Embryonic facial prominence (tissue), 1 donor: ENCODE measurements at regions not wholly inside any gene's neighbourhood (a gene's known extent, or its start where the extent isn't known, plus 50 kb on each side); places are given as distances from the start of the nearest gene placed in this dataset.
"Not testable (repeated sequence)": the region's sequence is repeated elsewhere in the genome, so short reads cannot be mapped to it uniquely, and the experiment has no call there.

ENCODE experiments used
- DNase-seq: peaks from one replicate; pipeline ENCODE4 v3.0.0-alpha.2; 2016; ENCODE audit errors: extremely low spot score

DNA sequence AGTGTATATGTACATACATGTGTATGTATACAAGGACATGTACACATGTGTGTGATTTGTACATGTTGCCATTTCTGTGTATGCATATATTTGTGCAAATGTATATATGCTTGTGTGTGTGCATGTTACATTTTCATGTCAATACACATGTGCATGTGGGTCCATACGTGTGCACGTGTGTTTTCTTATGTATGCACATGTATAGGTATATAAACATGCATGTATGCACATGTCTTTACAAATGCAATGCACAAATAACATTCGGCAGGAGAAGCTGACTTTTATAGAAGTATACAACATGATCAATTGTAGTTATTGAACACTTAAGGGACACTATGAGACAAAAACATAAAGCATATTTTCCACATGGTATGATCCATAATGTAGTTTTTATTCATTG lies 307.4 kb upstream of the SEMA3C start:
- DNase-seq, result no peak

- DNase-seq, result not testable (repeated sequence)
Measured at GRCh38 chr7:81222692-81223091, 303.8 kb upstream of the SEMA3C start.

GRCh38 chr7:81221527-81222217 lies 302.8 kb upstream of the SEMA3C start:
- no peak for DNase-seq

GRCh38 chr7:81218480-81219106 lies 299.7 kb upstream of the SEMA3C start:
- DNase-seq, result no peak

DNA sequence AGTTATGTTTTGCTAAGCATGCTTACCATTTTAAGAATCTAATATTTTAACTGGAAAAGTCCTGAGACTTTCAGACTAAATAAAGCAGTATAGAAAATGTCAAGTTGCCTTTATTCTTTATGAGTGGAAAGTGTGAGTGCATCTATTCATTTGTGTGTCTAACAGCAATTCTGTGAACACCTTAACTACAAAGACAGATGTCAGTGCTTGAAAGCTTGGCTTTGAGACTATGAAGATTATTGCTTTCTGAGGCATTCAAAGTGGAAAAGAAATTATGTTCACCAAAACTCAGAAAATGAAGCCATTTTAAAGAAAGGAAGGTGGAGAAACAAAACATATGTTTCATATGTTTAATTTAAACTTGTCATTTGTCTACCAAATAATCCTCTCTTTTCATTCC lies 294.5 kb upstream of the SEMA3C start:
- DNase-seq, result no peak

GRCh38 chr7:81211934-81212320 lies 293.1 kb upstream of the SEMA3C start:
- no peak for DNase-seq

DNA sequence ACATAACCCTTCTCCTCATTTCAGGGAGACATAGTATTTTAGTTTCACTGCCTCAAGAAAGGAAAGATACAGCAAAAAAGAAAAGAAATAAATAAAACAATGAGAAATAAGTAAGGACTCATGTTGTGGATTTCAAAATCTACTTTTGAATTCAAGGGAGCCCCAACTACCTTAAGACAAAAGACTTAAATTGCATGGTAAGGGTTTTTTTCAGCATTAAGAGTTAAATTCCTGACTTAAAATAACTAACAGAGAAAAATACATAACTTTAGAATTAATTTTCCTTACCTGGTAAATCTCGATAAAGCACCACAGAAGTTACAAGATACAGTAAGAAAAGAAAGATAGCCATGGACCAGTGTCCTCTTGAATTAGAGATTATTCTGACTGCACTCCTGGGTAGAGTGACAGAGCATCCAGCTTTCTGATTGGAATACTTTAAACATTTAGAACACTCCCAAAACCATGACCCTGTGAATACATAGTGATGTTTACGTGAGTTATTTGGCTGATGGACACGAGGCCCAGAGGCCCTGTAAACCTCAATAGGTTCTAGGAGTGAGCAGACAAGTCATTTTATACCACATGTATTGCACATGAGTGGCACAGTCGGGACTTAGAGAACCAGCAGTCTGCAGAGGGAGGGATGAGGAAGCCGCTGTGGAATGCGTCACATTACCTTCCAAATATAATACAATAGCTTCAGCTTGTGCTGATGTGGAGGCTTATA lies 292.5 kb upstream of the SEMA3C start:
- no peak for DNase-seq

GRCh38 chr7:81210137-81211064 lies 291.6 kb upstream of the SEMA3C start:
- DNase-seq, result no peak

- no peak for DNase-seq
Measured at GRCh38 chr7:81209059-81209458, 290.2 kb upstream of the SEMA3C start.

GRCh38 chr7:81207801-81208200 lies 288.9 kb upstream of the SEMA3C start:
- DNase-seq, result no peak

DNA sequence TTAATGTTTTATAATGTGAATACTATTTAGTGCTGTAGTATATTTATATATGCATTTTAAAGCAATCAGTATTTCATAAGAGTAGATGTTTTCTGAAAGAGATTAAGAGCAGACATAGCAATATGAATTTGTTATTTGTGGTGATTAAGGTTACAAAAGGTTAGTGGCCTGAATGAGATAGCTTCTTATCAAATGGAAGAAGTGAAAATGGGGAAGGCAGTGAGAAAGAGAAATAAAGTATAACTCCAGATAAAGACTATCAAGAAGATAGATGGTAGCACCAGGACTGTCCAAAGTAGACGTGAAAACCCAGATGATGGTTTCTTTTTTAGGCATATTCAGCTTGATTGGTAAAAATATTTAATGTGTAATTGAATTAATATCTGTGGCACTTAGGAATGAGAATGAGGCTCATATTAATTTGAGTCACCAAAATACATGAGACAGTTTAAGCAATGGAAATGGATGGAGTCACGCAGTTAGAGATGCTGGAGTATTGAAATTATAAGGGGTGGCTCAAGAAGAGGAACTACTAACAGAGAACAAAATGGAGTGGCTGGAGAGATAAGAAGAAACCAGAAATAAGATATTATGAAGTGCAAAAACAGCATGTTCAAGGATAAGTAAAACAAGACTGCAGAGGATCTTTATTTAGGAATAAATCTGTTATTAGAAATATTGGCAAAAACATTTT lies 288.0 kb upstream of the SEMA3C start:
- no peak for DNase-seq

- no peak for DNase-seq
Measured at GRCh38 chr7:81206217-81206616, 287.4 kb upstream of the SEMA3C start.

- DNase-seq, result no peak
Measured at GRCh38 chr7:81201188-81201587, 282.3 kb upstream of the SEMA3C start.

DNA sequence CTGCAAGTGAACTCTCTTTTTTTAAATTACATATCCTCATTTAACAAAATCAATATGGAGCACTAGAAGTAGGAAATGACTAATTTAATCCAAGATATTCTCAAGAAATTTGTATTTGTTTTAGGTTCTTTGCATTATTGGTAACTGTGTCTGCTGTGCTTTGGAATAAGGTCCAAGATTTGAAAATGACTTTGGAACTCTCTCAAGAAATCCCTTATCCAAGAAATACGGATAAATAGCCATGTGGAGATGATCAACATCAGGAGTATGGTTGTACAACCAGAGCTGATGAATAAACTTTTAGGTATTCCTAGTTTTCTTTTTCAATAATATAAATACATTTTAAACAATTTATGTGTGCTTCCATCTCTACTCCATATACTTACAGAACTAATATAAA lies 279.9 kb upstream of the SEMA3C start:
- no peak for DNase-seq

DNA sequence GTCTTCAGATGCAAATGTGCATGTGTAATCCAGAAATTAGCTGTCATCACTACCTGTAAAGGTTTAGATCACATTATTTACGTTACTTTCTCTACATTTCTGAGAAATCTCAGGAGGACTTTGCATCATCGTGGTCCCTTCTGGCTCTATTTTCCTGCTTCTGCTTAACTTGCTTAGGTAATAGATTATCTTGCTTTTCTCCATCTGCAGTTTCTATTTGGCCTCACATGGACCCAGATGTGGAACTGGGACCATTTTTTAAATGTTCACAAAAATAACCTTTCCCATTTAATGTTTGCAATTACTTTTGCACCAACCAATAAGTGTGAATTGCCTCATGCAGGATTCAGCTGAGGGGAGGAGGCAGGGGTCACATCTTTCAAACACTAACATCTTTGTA lies 278.4 kb upstream of the SEMA3C start:
- no peak for DNase-seq

GRCh38 chr7:81195033-81195432 lies 276.2 kb upstream of the SEMA3C start:
- no peak for DNase-seq

- DNase-seq, result no peak
Measured at GRCh38 chr7:81190997-81191768, 272.3 kb upstream of the SEMA3C start.

DNA sequence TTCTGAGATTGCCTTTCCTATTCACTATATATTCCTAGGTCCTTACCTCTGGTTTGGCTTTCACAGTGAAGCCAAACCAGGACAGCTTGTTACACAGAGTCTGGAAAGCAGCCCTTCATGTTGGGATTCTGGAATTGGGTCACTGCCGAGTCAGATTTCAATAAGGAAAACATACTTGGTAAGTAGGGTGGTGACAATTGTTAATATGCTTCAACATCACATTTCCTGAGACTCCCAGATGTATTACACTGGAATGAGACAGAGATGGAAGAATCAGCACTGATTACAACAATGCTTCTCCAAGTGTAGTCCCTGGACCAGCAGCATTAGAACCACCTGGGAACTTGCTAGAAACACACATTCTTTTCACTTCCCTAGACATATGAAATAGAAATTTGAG lies 268.9 kb upstream of the SEMA3C start:
- no peak for DNase-seq

GRCh38 chr7:81186691-81187090 lies 267.8 kb upstream of the SEMA3C start:
- no peak for DNase-seq

DNA sequence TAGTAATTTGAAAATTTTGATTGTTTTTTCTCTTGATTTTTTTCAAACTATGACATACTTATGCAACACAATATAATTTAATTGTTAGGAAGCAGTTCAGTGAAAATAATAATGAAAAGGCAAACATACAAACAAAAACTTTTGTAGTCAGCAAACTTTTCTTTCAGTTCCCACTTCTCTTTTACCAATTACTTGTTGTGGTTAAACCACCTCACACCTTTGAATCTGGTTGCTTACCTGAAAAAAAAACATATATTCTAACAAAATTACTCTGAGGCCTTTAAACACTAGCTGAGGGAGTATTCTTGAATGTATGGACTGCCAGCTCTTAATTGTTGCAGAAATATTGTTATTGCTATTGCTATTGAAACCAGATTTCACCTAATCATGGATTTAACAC lies 266.2 kb upstream of the SEMA3C start:
- DNase-seq, result no peak

DNA sequence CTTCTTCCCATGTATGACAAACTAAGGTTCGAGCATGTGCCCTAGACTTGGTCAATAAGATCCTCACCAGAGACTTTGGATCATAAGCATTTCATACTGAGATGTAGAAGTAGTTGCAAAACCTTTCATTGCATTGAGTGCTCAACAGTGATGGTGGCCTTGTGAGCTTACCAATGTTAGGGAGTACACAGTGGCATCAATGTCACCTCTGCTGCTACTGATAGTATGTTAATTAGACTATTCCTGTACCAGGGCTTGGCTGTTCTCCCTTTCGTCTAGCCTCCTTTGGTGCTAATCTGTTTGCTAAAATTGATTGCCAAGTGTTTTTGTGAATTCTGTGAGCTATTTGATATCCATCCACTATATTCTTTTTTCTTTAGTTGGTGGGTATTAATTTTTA lies 264.5 kb upstream of the SEMA3C start:
- no peak for DNase-seq
